Stomach (tissue), 4 donors: ENCODE measurements at regions not wholly inside any gene's neighbourhood (a gene's known extent, or its start where the extent isn't known, plus 50 kb on each side); places are given as distances from the start of the nearest gene placed in this dataset.

Experiments used
- CTCF ChIP-seq, 7 experiments: fragments of 450-650 bp in 4 of 7; fragments of 200-600 bp in 3 of 7; sonication (generic) in 3 of 7; IDR thresholded peaks; one replicate each; pipeline ENCODE4 v1.5.1; 2016 to 2019; ENCODE audit warnings: antibody characterized with exemption in 7 of 7, control low read depth in 2 of 7, mild to moderate bottlenecking in 1 of 7
- EP300 ChIP-seq: sonication (generic); formaldehyde crosslinking; IDR thresholded peaks from one replicate; pipeline ENCODE4 v1.6.1; 2017; ENCODE audit warnings: antibody characterized with exemption
- POLR2A ChIP-seq, 4 donors: fragments of 450-650 bp; IDR thresholded peaks; one replicate each; pipeline ENCODE4 v1.6.1; 2016; ENCODE audit warnings: antibody characterized with exemption in 4 of 4, control low read depth in 2 of 4, mild to moderate bottlenecking in 1 of 4, moderate library complexity in 1 of 4

GRCh38 chr2:116545286-116546068, 1269.0 kb upstream of the DDX18 start:
- TF ChIP-seq CTCF (IDR thresholded peaks at IDR 0.05) = no peak
- no peak for TF ChIP-seq EP300
- no peak for TF ChIP-seq POLR2A (IDR thresholded peaks at IDR 0.05)
